SH-SY5Y (cell line): ENCODE measurements at regions not wholly inside any gene's neighbourhood (a gene's known extent, or its start where the extent isn't known, plus 50 kb on each side); places are given as distances from the start of the nearest gene placed in this dataset.

Experiments used
- GATA2 ChIP-seq: IDR thresholded peaks from 2 replicates; pipeline ENCODE4 v1.6.1; 2011; ENCODE audit warnings: mild to moderate bottlenecking, low read depth, low read length
- GATA3 ChIP-seq: IDR thresholded peaks from 2 replicates; pipeline ENCODE4 v1.6.1; 2011; ENCODE audit warnings: low read depth, mild to moderate bottlenecking, low read length, moderate library complexity

- no peak for TF ChIP-seq GATA2
- TF ChIP-seq GATA3 = no peak
Observed at GRCh38 chr10:78757344-78757925, 311.3 kb upstream of the ZMIZ1 start.
